ENCODE measurements at regions not wholly inside any gene's neighbourhood (a gene's known extent, or its start where the extent isn't known, plus 50 kb on each side); places are given as distances from the start of the nearest gene placed in this dataset.

DNA sequence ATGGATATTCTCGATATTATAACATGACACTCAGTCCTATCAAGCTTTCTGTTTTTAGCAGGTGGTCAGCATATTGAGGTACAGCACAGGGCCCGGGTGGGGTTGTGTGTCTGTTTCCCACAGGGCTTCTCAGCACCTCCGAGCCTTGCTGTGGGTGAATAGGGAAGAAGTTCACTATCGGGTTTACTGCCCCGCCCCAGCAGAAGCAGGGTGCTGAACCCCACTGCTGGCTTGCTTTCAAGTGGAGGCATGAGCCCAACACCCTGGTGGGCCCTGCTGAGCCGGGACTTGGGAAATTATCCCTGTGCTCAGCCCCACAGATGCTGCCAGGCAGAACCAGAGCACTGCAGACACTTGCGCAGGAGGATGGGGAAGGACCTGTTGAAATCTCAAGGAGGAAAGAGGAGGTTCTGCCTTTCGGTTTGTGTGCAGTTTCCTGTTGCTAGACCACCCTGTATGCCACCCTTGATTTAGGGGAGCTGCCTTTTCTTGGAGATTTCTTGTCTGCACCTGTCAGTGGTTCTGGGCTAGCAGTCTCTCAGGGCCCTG is 270.3 kb upstream of the SALL3 start:
- DNase-seq (ENCODE audit: low spot score) = no peak

DNA sequence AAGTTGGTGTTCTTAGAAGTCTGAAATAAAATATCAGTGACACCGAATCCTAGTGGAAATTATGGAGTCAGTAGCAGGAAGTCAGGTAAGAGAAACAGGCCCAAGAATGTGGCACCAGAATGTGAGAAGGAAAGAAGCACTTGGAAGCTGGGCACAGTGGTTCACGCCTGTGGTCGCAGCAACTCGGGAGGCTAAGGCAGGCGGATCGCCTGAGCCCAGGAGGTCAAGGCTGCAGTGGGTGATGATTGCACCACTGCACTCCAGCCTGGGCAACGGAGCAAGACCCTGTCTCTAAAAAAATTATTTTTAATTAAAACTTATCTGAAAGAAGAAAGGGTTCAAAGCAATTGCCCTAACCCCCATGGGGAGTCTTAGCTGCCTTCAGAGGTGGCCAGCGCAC is 268.3 kb upstream of the SALL3 start:
- DNase-seq (ENCODE audit: low spot score) = no peak

DNA sequence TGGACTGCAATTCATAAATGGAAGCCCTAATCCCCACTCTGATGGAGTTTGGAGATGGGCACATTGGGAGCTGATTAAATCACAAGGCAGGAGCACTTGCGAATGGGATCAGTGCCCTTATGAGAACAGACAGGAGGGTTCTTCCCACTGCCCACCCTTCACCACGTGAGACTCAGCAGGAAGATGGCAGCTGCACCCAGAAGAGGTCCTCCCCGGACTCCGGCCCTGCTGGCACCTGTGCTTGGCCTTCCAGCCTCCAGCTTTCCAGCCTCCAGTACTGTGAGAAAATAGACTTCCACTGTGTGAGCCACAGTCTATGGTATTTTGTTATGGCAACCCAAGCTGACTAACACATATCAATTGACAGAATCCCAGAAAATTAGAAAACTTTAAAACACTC is 267.6 kb upstream of the SALL3 start:
- DNase-seq (ENCODE audit: low spot score) = no peak

DNA sequence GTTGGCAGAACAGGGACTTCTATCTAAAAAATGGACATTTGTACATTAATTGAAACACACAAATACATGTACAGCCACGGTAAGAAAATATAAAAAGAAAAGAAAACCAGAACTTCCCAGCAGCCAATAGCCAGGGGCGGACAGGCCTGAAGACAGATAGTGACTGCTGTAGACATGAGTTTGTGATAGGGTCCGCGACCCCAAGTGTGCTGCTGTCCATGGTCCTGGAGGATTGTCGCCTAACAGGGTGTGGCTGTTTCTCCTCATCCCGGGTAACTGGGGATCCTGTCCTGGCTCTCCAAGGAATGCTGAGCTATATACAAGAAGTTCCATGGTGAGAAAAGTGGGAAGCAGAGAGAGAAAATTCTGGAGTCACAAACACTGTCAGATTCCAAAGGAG is 266.5 kb upstream of the SALL3 start:
- DNase-seq (ENCODE audit: low spot score) = no peak

DNA sequence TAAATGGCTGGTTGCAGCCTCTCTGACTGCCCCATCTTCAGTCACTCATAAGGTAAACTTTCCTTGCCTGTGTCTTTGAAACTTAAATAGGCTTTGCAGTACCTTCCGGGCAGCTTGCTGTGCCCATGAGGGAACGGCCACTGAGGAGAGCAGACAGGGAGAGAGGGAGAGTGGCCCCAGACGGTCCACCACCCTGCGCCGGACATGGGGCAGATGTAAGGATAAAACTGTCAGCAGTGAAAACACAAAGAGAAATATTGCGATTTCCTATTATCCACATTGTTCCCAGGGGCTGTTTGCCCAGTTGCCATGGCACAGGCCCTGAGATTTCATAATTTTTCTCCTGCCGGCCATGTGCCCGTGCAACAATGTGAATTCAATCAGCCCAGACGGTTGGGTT is 265.9 kb upstream of the SALL3 start:
- DNase-seq (ENCODE audit: low spot score) = no peak

DNA sequence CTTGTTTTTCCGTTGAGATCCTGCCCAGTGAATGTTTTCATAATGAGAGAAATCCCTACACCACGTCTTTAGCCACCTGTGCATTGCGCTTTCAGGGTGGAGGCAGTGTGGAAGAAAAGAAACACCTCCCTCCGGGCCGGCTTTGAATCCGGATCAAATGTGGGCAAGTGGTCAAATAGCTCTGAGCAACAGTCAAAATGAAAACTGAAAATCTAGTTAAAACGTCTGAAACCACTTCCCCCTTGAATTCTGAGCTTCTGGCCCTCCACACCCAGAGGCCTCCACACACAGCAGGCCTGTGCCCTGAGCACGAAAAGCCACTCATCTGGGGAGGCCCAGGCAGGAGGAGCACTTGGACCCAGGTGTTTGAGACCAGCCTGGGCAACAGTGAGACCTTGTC is 263.6 kb upstream of the SALL3 start:
- no peak for DNase-seq (ENCODE audit: low spot score)

DNA sequence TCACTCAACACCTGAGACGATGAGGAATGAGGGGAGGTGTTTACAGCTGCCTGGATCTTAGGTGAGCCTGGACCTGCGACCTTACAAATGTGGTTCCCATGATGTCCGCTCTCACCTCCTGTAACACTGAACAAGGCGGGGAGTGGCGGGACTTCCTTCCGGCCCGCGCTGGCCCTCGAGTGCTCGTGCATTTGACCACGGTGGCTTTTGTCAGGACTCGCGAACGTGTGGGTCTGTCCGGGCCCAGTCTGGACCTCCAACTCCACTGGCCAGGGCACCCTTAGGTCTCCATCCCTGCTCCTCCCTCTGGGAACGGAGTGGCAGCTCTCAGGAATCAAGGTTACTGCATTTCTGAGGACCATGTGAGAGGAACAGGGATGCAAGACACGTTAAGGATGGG is 263.0 kb upstream of the SALL3 start:
- no peak for DNase-seq (ENCODE audit: low spot score)

DNA sequence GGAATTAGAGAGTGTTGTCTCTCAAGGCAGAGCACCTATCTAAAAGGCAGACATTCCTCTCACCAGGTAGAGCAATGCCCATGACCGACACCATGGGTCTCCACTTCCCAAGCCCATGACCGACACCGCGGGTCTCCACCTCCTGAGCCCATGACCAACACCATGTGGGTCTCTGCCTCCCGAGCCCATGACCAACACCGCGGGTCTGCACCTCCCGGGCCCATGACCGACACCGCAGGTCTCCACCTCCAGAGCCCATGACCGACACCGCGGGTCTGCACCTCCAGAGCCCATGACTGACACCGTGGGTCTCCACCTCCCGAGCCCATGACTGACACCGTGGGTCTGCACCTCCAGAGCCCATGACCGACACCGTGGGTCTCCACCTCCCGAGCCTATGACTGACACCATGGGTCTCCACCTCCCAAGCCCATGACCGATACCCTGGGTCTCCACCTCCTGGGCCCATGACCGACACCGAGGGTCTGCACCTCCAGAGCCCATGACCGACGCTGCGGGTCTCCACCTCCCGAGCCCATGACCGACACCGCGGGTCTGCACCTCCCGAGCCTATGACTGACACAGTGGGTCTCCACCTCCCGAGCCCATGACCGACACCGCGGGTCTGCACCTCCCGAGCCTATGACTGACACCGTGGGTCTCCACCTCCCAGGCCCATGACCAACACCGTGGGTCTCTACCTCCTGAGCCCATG is 262.4 kb upstream of the SALL3 start:
- DNase-seq (ENCODE audit: low spot score) = no peak

DNA sequence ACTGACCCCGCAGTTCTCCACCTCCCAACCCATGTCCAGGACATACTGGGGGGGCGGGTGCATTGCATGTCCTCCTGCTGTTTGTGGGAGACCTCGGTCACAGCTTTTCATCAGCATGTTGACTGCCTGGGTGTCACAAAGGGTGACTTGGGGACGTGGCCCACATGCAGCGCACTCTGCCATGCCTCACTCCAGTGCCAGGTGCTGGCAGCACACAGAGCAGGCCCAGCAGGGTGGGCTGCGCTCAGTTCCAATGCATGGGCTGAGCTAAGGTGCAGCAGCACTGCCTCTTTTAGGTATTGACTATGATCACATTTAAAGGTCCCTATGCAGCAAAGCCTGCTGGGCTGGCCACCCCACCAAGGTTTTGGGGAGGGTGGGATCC is 261.9 kb upstream of the SALL3 start:
- DNase-seq (ENCODE audit: low spot score) = no peak

DNA sequence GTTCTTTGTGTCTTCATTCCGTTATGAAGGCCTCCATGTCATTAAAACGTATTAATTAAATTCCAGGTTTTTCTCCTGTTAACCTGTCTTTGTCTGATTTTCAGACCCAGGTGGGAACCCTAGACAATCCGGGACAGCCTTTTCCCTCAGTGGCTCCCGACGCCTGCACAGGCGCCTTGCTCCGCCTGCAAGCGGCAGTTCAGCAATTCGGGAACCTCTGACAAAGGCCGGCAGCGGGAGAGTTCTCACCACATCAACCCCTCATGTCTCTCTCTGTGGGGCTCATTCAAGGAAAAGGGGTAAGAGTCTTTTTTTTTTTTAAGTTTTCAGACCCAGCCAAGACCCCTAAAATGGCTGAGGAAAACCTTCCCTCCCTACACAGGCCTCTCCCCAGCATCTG is 259.8 kb upstream of the SALL3 start:
- DNase-seq (ENCODE audit: low spot score) = no peak

DNA sequence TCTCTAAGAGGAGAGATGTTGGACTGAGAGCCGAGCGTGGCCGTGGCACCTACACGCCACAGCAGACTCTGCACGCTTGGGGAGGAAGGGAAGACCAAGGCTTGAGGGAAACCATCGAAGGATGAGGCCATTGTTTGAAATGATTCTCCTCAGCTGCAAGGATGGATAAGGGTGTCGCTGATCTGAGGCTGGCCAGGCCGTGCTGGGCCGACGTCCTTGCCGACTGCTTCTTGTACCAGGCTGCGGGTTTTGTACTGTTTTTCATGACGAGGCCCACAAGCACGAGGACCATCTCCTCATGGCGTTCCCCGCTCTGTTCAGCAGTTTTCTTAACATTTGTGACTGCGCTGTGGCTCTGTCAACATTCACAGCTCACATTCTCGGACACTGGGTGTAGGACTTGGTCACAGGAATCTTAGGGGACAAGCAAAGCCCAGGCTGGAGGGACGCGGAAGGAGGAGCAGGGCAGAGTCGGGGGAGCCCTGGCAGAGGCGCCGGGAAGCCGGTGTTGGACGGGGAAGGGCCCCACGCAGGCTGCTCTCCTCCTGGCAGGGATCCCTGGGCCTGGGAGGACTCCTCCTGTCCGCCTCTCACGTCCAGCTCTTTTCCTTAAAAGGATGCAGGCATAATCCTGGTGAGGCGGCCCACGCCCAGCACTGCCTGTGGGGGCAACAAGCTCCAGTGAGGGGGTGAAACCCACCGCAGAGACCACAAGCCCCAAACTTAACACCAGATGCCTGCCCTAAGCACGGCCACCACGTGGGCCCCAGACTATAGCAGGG is 259.0 kb upstream of the SALL3 start:
- no peak for DNase-seq (ENCODE audit: low spot score)

DNA sequence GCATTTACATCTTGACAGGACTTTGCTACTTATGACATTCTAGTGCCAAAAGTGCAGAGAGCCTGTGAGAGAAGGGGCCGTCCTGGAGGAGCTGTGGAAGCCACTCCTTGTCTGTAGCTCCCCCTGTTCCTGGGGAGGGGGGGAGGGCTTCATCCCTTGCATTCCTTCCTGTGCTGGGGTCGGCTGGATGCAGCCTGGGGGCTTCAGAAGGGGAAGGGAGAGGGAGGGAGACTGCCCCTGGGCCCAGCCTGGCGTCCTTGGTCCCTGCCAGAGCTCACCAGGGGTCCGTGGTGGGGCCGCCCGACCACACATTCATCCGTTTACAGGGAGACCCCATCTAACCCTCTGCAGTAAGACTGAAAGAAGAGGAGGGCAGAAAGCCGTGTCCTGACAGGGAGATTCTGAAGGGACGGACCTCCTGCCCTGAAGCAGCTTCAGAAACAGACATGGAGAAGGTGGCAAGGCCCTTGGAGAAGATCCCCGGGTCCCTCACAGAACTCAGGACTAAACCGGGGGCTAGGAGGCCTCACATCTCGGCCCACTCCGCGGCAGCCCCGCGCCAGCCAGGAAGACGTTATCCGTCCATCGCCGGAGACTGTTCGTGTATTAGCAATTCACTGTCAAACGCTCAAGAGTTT is 258.3 kb upstream of the SALL3 start:
- DNase-seq (ENCODE audit: low spot score) = no peak

DNA sequence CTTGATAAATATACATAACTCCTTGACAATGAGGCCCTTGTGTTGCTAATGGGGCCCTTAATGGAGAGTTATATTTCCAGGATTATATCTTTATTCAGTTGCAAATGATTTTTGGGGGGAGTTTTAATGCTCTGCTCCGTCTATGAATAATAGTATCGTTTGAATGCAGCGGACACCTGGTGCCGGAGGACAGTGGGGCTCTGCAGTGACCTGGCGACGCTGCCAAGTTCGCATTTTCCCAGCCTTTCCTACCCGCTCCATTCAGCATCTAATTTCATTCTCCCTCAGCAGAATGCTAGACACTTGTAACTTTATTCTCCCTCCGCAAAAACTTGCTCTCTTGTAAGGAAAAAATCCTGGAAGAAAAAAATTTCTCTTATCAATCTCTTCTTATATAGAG is 257.6 kb upstream of the SALL3 start:
- DNase-seq (ENCODE audit: low spot score) = no peak

DNA sequence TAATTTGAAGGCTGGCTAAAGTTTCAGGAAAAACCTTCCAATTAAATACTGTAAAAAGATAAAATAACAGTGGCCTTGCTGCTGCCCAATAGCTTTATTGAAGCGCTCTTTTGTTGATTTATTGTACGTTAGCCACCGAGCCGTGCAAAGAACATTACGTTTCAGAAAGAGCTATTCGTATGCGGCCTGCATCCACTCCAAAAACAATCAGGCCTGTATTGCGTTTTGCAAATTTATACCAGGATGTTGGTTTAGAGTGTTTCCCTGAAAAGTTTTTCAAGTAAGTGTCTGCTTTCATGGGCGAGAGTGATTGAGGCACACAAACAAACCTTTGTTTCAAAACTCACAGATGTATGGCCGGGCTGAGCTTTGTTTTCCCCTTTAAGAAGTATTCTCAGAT is 257.2 kb upstream of the SALL3 start:
- DNase-seq (ENCODE audit: low spot score) = no peak

DNA sequence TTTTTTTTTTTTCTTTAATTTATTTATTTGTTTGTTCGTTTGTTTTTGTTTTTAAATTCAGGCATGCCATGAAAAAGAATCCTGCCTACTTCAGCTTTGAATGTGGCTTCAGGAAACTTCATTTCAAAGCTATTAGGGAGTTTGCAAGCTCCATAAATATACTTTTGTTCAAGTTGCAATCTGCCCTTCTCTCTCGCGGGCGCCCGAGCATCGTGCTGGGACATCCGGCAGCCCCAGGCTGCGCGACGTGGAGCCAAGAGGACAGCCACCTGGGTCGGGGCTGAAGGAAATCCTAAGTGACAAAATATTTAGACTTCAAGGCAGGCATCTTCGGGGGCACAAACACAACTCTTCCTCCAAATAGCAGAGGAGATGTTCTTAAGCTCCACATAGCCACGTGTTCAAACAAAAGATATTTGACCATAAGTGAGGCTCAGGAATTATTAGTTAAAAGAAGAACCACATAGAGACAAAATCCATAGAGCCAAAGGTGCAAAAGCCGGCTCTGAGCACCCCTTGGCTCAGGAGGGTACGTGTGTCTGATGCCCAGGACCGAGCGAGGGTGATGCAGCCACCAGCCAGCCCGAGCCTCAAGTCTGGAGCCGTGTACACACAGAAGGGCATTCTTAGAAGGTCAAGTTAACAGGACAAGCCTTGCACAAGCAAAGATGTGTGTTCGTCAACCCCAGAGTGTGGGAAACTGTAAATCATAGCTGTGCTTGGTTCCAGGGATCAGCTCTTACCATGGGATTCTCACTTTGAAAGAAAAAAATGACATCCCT is 256.5 kb upstream of the SALL3 start:
- DNase-seq (ENCODE audit: low spot score) = no peak

DNA sequence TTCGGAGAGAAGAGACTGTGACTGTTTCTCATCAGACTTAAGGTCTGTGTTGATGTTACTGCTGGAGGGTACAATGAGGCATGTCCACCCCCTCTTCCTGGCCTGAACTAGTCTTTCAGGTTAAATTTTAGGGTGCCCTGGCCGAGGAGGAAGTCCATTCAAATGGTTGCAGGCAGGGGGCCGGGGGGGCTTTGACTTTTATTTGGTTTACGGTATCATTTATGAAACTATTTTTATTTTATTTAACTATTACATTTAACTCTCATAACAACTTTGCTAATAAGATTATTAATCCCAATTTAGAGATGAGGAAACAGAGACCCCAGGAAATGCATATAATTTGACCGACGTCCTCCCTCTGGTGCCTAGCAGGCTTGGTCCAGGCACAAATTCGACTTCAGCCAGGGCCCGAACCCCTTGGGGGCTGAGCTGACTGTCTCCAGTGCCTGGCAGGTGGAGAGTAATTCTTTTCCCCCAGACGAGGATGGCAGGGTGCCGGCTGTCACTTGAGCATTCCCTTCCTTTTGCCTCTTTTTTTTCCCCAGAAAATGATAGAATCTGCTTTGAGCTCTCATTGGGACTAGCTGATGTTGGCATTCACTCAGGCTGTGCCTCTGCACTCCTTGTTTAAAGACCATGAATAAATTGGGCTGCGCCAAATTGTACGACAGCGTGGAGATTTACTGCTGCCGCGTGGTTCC is 255.3 kb upstream of the SALL3 start:
- no peak for DNase-seq (ENCODE audit: low spot score)

DNA sequence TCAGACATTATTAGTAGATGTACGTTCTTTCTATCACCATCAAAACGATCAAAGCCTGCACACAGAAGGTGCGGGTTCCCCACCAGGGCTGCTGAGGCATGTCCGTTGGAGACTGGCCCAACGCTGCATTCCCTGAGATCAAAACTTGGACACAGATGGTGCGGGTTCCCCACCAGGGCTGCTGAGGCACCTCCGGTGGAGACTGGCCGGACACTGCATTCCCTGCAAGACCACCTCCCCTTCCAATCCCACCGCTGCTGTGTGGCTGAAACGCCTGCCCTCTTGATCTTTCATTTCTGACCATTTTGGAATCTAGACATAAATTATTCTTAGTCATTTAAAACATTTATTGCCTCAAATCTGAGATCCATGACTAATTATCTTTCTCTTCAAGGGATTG is 254.2 kb upstream of the SALL3 start:
- no peak for DNase-seq (ENCODE audit: low spot score)

DNA sequence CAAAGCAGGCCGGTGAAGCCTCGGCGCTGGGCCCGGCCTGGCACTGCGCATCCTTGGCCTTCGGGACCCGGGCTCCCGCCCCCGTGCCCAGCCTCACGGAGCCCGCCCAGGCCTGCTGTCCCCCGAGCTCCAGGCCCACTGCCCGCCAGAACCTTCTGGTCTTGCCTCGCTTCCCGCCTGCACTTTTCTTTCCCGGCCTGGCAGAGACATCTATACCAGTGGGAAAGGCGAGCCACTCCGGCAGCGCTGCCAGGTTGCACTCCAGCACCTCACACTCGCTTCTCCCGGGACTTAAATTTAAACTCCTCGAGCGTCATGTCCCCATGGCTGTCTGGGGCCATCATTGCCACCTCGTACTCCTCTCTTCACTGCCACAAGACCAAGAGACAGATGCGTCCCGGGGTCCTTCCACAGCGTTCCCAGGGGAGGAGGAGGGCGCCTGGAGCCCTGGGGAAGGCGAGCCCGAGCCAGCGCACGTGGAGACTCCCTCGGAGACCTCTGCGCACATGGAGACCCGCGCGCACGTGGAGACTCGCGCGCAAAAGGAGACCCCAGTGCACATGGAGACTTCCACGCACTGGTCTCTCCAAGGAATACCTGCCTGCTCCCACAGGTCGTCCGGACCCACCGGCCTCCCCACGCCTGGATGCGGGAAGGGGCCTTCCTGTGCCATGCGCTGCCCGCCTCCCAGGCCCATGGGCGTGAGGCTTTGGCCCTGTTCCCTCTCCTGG is 253.1 kb upstream of the SALL3 start:
- DNase-seq (ENCODE audit: low spot score) = no peak

DNA sequence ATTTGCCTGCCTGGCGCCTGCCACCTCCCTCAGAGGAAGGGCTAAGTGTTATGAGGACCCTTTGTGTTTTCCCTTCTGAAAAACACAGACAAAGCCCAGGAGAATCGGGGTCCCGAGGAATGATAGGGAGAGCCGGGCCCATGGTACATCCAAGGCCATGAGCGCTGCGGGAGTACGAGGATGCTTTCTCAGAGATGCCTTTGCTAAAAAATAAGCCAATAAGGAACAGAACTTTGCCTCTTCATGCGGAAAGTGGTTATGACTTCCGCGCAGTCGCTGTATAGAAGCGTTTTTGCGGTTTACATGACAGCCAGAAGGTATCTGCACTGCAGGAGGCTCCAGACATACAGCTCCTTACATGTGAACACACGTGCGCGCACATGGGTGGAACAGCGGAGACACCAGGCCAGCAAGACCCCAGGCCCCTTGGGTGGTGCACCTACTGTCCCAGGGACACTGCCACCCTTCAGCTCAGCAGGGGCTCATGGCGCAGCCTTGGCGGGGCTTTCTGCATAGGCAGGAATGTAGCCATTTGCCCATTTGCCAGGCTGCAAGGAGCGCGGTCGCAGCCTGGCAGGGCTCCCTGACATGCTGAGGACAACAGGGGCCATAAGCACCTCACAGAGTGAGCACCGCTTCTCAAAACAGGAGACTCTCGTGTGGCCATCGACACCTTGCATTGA is 252.4 kb upstream of the SALL3 start:
- no peak for DNase-seq (ENCODE audit: low spot score)
